NCI-H748 (cell line): ENCODE measurements at regions not wholly inside any gene's neighbourhood (a gene's known extent, or its start where the extent isn't known, plus 50 kb on each side); places are given as distances from the start of the nearest gene placed in this dataset.
"Not testable (repeated sequence)": the region's sequence is repeated elsewhere in the genome, so short reads cannot be mapped to it uniquely, and the experiment has no call there.

Experiments
- DNase-seq: peaks from one replicate; lab custom pipeline; 2025; ENCODE audit not compliant: unreplicated experiment; lab: John Stamatoyannopoulos, UW

DNA sequence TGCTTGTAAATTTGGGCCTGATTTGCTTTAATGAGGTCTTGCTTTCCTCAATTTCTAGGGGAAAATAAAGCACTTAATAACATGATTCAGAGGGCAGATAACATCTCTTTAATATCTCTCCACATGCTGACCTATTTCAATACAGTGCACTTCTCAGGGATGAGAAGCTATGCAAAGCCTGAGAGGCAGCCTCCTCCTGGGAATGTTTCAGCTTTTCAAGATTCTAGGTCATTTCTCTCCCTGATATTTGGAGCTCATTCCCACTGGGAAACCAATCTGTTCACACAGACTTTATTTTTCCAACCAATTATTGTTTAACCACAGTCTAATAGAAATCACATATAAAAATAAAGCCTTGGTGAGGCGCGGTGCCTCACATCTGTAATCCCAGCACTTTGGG is 67.0 kb upstream of the LSAMP start:
- DNase-seq: no peak

DNA sequence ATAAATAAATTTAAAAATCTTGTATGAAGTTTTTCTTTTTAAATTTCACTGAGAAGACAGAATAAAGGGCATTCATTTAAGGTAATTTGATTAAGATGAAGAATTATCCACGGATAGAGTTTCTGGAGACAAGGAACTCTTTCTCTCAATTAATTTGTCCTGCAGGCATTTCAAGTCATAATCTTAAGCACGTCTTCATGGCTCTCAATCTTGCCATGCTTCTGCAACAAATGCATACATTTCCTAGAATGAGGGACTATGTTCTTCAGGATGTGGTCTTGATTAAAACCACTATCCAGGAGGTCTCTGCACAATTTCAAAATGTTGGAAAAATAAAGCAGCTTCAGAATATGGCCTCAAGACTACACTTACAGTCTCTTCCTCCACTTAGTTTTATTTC is 67.6 kb upstream of the LSAMP start:
- DNase-seq: no peak

- DNase-seq: no peak
Measured at GRCh38 chr3:116515973-116516372, 70.7 kb upstream of the LSAMP start.

DNA sequence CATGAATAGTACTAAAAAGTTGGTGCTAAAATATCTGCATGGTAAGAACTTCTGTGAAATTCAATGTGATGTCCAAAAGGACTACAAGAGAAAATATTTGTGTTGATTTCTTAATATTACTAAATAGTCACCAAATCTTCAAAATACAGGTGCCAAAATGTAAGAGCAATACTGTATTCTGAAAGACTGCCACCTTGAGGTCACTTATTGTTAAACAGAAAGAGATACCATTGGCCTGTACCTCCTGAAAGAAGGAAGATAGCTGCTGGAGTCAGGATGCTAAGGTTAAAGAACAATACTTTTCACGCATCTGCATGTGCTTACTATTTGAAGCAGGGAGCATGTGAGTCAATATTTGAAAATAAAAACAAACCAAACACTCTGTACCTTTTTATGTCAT is 72.0 kb upstream of the LSAMP start:
- peak; percentile 41 for DNase-seq

GRCh38 chr3:116519101-116519500 is 73.8 kb upstream of the LSAMP start:
- not testable (repeated sequence) for DNase-seq

DNA sequence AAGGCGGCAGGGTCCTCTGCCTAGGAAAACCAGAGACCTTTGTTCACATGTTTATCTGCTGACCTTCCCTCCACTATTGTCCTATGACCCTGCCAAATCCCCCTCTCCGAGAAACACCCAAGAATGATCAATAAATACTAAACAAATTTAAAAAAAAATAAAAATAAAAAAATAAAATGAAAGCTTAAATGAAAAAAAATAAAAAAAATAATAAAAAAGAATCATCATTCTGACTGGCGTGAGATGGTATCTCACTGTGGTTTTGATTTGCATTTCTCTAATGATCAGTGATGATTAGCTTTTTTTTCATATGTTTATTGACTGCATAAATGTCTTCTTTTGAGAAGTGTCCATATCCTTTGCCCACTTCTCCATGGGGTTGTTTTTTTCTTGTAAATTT is 74.5 kb upstream of the LSAMP start:
- DNase-seq: not testable (repeated sequence)

DNA sequence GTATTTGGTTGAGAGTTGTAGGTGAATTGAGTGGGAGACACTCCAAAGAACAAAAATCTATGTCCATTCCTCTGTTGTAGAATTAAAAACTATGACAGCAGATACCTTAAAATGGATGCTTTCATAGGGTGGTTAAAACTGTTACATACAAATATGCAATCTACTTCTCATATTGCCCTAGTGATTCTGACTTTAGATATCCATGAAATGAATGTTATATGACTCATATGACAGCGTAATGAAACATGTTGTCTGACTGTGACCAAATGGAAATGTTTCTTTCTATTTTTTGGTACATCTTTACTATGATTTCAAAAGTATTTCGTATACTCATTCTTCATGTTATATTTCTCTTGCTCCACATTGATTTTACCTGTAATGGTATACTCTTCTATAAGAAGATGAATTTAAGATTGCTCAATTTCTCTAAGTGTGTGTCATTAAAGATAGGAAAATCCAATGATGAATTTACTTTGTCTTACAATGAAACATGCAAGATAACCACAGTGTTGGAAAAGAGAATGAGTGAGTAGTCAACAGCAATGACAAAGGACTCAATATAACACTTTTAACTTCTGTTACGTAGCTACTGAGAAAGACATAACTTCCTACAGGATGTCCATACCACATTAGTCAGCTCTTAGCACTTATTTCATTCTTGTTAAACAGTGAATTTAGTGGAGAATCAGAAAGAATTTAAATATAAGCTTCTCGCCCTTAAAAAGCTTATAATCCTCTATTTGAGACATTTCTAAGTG is 79.3 kb upstream of the LSAMP start:
- DNase-seq: no peak

DNA sequence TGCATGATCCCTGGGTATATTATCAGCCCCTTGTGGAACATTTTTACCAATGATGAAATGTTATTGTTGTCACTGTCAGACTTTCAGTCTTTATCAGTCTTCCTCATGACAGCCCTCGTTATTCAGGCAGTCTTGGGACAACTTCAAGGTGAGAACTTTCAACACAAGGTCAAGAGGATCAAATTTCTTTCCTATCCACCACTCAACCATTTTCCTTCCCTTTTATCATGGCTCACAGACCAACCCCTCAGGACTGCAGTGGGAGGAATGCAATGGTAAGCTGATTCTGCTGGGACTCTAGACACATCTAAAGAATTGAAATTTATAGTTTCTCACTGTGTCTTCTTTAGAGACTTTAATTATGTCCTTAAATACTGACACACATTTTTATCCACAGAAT is 107.0 kb upstream of the LSAMP start:
- DNase-seq: no peak

DNA sequence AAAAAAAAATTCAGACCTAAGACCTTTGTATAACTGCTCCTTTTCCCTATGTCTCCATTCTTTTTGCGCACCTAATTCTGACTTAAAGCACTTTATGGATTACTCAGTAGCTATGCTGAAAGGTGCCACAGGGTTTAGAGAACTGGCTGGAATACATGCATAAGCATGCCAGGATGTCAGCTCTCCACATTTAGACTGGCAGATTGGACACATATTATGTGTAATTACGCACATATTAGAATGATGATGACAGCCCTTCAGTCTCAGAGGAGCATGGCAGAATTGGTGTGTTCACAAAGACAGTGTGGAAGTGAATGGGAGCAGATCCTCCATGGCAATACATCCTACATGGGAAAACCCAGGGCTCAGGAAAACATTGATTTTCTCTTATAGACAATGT is 108.1 kb upstream of the LSAMP start:
- no peak for DNase-seq

DNA sequence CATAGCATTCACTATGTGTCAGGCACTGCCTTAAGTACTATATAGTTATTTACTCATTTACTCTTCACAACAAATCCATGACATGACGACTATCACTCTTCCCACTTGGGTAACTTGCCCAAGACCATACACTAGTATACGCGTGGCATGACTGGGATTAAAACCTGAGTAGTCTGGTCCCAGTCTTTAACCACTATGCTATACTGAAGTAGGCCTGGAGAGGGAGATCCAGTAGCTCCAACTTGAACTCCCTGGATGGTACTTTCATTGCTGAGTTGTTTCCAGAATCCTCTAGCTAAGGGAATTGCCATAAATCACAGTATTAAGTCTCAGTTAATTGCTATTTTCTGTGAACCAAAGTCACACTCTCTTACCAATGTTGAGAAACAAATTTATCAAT is 116.2 kb upstream of the LSAMP start:
- no peak for DNase-seq

GRCh38 chr3:116563351-116563750 is 118.1 kb upstream of the LSAMP start:
- DNase-seq: no peak

GRCh38 chr3:116566478-116566960 is 121.2 kb upstream of the LSAMP start:
- no peak for DNase-seq

DNA sequence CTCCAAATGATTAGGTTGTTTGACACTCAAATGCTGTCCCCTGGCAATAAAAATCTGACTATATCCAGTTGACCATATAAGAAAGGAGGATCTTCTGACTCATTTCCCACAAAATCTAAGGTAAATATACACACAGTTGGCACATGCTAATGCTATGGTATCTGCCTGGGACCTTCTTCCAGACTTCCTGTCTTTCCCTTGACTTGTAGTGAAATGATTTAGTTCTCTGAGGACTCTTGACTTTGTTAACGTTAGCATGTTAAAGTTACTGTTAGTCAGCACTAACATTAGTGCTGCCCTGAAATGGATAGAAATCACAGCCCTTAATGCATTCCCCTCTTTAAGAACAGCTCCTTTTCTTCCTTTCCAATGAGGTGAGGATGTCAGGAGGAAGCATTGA is 124.3 kb upstream of the LSAMP start:
- DNase-seq: no peak

GRCh38 chr3:116579840-116580239 is 129.7 kb upstream of the TUSC7 start:
- peak; percentile 4 for DNase-seq

- DNase-seq: no peak
Measured at GRCh38 chr3:116586285-116586944, 123.2 kb upstream of the TUSC7 start.

- no peak for DNase-seq
Measured at GRCh38 chr3:116591236-116591635, 118.3 kb upstream of the TUSC7 start.

DNA sequence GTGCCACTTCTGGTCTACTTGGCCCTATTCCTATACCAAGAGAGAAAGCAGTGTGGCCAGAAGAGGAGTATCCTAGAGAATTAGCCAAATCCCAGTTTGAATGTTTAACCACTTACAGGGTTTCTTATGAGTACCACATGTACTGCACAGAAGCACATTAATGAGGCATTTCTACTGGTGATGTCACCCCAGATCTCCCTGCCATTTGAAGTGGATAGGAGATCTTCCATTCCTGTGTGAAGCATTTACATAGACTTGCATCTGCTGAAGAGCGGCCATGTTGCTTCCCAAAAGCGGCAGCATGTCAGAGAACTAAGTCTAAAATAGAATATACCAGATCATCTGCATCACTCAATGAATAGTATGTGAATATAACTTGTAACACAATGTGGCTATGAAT is 108.4 kb upstream of the TUSC7 start:
- DNase-seq: no peak

GRCh38 chr3:116607205-116607604 is 102.4 kb upstream of the TUSC7 start:
- no peak for DNase-seq

GRCh38 chr3:116610124-116610523 is 99.5 kb upstream of the TUSC7 start:
- DNase-seq: no peak

DNA sequence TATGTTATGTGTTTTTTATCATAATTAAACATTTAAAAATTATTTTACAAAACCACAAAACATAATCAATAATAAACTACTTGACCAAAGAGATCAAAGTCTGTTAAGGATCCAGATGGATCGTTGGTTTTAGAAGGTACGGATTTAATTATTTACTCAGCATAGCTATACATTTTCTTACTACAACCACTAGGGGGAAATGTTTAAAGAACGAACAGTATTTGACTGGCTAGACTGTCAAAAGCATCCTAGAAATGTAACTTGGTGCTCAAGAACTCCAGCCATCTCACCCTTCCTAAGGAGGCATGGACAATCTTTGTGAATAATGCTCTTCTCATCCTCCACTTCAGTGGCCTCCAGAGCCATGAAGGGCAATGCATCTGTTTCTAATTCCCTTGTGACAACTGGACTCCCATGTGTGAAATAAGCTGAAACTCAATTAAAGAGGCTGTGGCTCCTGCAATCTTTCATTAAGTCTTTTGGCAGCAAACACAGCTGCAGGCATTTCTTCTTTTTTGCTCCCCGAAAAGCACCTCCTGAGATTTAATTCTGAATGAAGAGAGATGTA is 94.7 kb upstream of the TUSC7 start:
- peak; percentile 16 for DNase-seq

DNA sequence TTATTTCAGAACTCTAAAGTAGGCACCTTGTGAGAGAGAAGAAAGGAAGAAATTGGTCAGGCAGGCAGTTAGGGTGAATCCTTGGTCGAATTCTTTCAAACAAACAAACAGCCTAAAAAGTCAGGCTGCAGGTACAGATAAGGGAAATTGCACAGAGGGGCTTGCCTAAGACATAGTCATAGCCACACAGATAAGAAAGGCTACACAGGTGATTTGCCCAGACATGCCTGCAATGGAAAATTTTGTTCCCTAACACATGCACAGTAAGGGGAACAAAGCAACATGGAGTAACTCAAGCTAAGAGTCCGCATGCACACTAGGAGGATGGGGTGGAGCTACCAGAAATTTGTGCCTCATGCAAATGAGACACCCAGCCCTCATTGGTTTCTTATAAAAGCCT is 91.4 kb upstream of the TUSC7 start:
- no peak for DNase-seq

DNA sequence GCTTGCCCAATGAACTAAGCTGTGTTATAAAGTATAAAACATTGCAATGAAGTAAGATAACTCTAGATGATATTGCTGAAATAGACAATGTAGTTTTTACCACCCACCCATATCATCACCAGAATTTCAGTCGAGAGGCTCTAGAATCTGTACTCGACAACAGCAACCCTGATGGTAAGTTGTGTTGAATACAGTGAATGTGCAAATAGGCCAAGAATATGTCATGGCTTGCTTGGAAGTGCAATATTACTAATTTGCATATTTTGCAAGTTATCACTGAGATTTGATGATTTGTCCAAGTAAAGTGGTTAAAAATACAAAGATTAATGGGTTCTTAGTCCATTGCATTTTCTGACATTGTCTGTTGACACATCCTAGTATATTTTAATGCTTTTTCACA is 90.6 kb upstream of the TUSC7 start:
- DNase-seq: no peak
